KMS-11 (cell line): ENCODE measurements at regions not wholly inside any gene's neighbourhood (a gene's known extent, or its start where the extent isn't known, plus 50 kb on each side); places are given as distances from the start of the nearest gene placed in this dataset.

ENCODE experiments used
- H2AFZ ChIP-seq: fragments of 200-600 bp; sonication (generic); 2 replicates; pipeline ENCODE4 v1.6.1; 2016; ENCODE audit warnings: antibody characterized with exemption, mixed run types, low read depth
- H3K27ac ChIP-seq: fragments of 200-600 bp; sonication (generic); 2 replicates; pipeline ENCODE4 v1.6.1; 2016; ENCODE audit warnings: mild to moderate bottlenecking, mixed run types
- H3K27me3 ChIP-seq: fragments of 200-600 bp; sonication (generic); 2 replicates; pipeline ENCODE4 v1.6.1; 2017; ENCODE audit warnings: mild to moderate bottlenecking, low read depth, mixed run types, moderate library complexity; ENCODE audit not compliant: insufficient read depth
- H3K36me3 ChIP-seq: fragments of 200-600 bp; sonication (generic); 2 replicates; pipeline ENCODE4 v1.6.1; 2017; ENCODE audit warnings: mild to moderate bottlenecking, mixed run types; ENCODE audit not compliant: insufficient read depth
- H3K4me1 ChIP-seq: fragments of 200-600 bp; sonication (generic); 2 replicates; pipeline ENCODE4 v1.6.1; 2016; ENCODE audit warnings: mild to moderate bottlenecking, low read depth, mixed run types; ENCODE audit not compliant: poor library complexity, severe bottlenecking
- H3K4me2 ChIP-seq: fragments of 200-600 bp; sonication (generic); 2 replicates; pipeline ENCODE4 v1.7.0; 2016; ENCODE audit warnings: mild to moderate bottlenecking, mixed run types
- H3K4me3 ChIP-seq: fragments of 200-600 bp; sonication (generic); IDR thresholded peaks from 2 replicates; pipeline ENCODE4 v1.6.1; 2017; ENCODE audit warnings: low read depth, low read length, mixed read lengths; ENCODE audit not compliant: insufficient read depth
- H3K79me2 ChIP-seq: fragments of 200-600 bp; sonication (generic); 2 replicates; pipeline ENCODE4 v1.6.1; 2016; ENCODE audit warnings: low read depth, mixed run types; ENCODE audit not compliant: insufficient read depth
- H3K9ac ChIP-seq: fragments of 200-600 bp; sonication (generic); 2 replicates; pipeline ENCODE4 v1.6.1; 2016; ENCODE audit warnings: mild to moderate bottlenecking, mixed run types
- H4K20me1 ChIP-seq: fragments of 200-600 bp; sonication (generic); 2 replicates; pipeline ENCODE4 v1.6.1; 2016; ENCODE audit warnings: mild to moderate bottlenecking, mixed run types; ENCODE audit not compliant: insufficient read depth
- TF ChIP-seq, protein P1 (sequence below): fragments of 200-600 bp; sonication (generic); conservative IDR thresholded peaks from 2 replicates; pipeline ENCODE4 v1.6.1; 2017; ENCODE audit warnings: low read depth, mild to moderate bottlenecking, antibody characterized with exemption, low read length, moderate library complexity, mixed read lengths

DNA sequence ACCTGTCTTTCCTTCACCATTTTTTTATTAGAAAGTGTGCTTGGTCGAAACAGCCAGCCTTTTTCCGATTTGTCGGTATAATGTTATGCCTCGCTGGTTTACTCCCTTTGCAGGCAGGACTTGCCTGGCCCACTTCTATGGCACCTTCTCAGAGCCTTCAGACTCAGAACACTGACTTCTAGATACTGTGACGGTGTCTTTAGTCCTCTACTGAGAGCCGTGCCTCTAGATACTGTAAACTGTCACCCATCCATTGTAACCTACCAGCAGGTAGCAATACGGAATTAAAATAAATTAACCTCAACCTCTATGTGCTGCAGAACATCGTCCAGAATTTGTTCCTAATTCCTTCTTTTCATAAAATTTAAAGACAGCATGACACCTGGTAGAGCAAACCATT is 247.7 kb upstream of the TTC14 start:
- no peak overlapping the region for H3K4me3 ChIP-seq
- TF ChIP-seq, protein P1, sequence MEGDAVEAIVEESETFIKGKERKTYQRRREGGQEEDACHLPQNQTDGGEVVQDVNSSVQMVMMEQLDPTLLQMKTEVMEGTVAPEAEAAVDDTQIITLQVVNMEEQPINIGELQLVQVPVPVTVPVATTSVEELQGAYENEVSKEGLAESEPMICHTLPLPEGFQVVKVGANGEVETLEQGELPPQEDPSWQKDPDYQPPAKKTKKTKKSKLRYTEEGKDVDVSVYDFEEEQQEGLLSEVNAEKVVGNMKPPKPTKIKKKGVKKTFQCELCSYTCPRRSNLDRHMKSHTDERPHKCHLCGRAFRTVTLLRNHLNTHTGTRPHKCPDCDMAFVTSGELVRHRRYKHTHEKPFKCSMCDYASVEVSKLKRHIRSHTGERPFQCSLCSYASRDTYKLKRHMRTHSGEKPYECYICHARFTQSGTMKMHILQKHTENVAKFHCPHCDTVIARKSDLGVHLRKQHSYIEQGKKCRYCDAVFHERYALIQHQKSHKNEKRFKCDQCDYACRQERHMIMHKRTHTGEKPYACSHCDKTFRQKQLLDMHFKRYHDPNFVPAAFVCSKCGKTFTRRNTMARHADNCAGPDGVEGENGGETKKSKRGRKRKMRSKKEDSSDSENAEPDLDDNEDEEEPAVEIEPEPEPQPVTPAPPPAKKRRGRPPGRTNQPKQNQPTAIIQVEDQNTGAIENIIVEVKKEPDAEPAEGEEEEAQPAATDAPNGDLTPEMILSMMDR, result no peak
- no peaks in the 10 kb centered on the region for H3K36me3 ChIP-seq

DNA sequence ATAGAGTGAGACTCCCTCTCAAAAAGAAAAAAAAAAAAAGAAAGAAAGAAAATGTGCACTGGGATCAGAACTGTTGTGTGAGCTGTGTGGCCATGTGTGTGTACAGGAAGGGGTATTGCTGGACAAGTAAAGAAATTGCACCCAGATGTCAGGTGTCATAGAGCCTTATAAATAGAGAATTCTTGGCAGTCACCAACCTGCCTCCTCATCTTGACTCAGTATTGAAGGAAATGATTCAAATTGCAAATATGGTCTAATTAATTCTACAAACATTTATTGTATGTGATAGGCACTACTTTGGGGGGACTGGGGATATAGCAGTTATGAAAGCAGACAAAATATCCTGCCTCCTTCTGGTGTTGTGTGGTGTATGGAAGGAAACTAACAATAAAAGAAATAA is 243.8 kb upstream of the TTC14 start:
- H3K79me2 ChIP-seq, result no peaks in the 10 kb centered on the region
- H4K20me1 ChIP-seq, result no peaks in the 10 kb centered on the region; the same call in 1 of the 2 replicates
- no peak overlapping the region for H3K4me2 ChIP-seq
- H3K4me3 ChIP-seq, result no peak overlapping the region
- no peaks in the 10 kb centered on the region for H3K27me3 ChIP-seq
- no peak overlapping the region for H2AFZ ChIP-seq
- H3K27ac ChIP-seq, result no peak overlapping the region
- H3K9ac ChIP-seq, result no peak overlapping the region
- H3K36me3 ChIP-seq, result no peaks in the 10 kb centered on the region
- H3K4me1 ChIP-seq, result no peaks in the 10 kb centered on the region
- TF ChIP-seq, protein P1, result no peak

More for the DNA sequence above, 247.7 kb upstream of the TTC14 start:
- no peak overlapping the region for H3K9ac ChIP-seq
- no peaks in the 10 kb centered on the region for H3K79me2 ChIP-seq
- H3K27me3 ChIP-seq, result no peaks in the 10 kb centered on the region
- no peak overlapping the region for H3K27ac ChIP-seq
- no peak overlapping the region for H3K4me2 ChIP-seq
- no peaks in the 10 kb centered on the region for H3K4me1 ChIP-seq
- no peak overlapping the region for H2AFZ ChIP-seq
- H4K20me1 ChIP-seq, result no peaks in the 10 kb centered on the region

DNA sequence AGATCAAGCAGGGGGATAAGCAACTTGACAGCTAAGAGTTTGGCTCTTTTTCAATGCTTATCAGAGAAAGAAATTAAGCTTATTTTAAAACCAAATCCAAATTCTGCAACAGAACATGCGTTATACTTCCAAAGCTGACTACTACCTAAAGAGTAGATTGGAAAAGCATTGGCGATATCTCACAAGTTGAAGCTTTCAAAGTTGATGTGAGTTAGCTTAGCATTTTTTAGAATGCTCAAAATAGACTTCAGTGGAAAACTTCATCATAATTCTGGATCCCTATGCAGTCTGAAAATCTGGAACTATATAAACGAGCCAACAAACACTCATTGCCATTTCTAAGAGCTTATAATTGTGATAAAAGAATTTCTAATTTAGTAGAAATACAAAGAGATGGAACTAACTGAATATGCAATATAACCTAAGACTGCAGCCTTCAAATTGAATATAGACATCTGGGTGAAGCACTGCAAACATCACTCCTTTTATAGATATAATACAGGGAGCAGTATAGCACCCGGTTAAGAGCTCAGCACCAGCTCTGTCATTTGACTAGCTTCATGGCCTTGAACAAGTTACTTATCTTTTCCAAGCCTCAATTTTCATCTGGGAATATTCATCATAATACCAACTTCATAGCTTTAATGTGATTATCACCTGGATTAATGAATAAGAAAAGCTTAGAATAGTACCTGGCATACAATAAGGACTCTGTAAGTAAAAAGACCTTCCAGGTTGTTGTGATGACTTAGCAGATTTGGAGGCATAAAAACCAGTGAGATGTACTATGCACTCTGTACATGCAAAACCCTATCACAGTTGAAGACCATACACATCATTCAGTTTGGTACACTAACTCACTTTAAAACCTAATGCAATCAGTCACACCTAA is 242.7 kb upstream of the TTC14 start:
- no peaks in the 10 kb centered on the region for H3K79me2 ChIP-seq
- H3K4me2 ChIP-seq, result no peak overlapping the region
- H3K27me3 ChIP-seq, result no peaks in the 10 kb centered on the region
- no peak overlapping the region for H2AFZ ChIP-seq
- TF ChIP-seq, protein P1, result no peak
- H3K4me1 ChIP-seq, result no peaks in the 10 kb centered on the region
- H3K36me3 ChIP-seq, result no peaks in the 10 kb centered on the region
- H4K20me1 ChIP-seq, result no peaks in the 10 kb centered on the region; the same call in 1 of the 2 replicates
- H3K4me3 ChIP-seq, result no peak overlapping the region
- no peak overlapping the region for H3K9ac ChIP-seq
- H3K27ac ChIP-seq, result no peak overlapping the region

DNA sequence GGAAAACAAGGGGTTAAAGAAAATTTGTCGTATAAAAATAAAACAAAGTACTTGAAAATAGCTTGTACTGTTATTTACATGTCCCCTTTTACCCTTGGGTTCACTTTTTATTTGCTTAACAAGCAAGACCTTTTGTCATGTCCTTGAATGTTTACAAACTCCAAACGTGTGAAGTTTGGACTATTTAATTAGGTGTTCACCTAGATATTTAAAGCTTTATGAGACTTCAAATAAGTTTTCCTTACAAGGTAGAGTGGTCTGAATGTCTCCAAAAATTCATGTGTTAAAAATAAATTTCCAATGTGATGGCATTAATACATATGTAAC is 242.0 kb upstream of the TTC14 start:
- no peaks in the 10 kb centered on the region for H3K79me2 ChIP-seq
- H3K27ac ChIP-seq, result no peak overlapping the region
- no peaks in the 10 kb centered on the region for H3K36me3 ChIP-seq
- no peak overlapping the region for H2AFZ ChIP-seq
- H3K27me3 ChIP-seq, result no peaks in the 10 kb centered on the region
- no peaks in the 10 kb centered on the region; the same call in 1 of the 2 replicates for H4K20me1 ChIP-seq
- no peak overlapping the region for H3K4me2 ChIP-seq
- TF ChIP-seq, protein P1, result no peak
- H3K4me1 ChIP-seq, result no peaks in the 10 kb centered on the region
- H3K9ac ChIP-seq, result no peak overlapping the region
- H3K4me3 ChIP-seq, result no peak overlapping the region
